Fibroblast of lung (primary cell): ENCODE measurements at regions not wholly inside any gene's neighbourhood (a gene's known extent, or its start where the extent isn't known, plus 50 kb on each side); places are given as distances from the start of the nearest gene placed in this dataset.

Experiments
- CTCF ChIP-seq, 2 donors: IDR thresholded peaks in 1 of 2; conservative IDR thresholded peaks in 1 of 2; 1 replicate in 1 of 2; 2 replicates in 1 of 2; pipeline ENCODE4 v1.5.1; 2011 to 2012; ENCODE audit warnings: low read length in 2 of 2, control low read depth in 1 of 2, inconsistent platforms in 1 of 2, low read depth in 1 of 2, mild to moderate bottlenecking in 1 of 2
- EZH2 ChIP-seq: IDR thresholded peaks from 2 replicates; pipeline ENCODE4 v1.5.1; 2012; ENCODE audit warnings: low read length, control low read depth, mild to moderate bottlenecking; ENCODE audit errors: missing control alignments

GRCh38 chr11:101195294-101195693 lies 65.7 kb upstream of the PGR start:
- TF ChIP-seq CTCF (conservative IDR thresholded peaks at IDR 0.05 in 1 of 2, IDR thresholded peaks at IDR 0.05 in 1 of 2; ENCODE audit: low read depth in 1 of 2, low read length in 2 of 2) (no peak), EZH2 (no peak)
